ENCODE measurements at regions not wholly inside any gene's neighbourhood (a gene's known extent, or its start where the extent isn't known, plus 50 kb on each side); places are given as distances from the start of the nearest gene placed in this dataset.
"Not testable (repeated sequence)": the region's sequence is repeated elsewhere in the genome, so short reads cannot be mapped to it uniquely, and the experiment has no call there.

DNA sequence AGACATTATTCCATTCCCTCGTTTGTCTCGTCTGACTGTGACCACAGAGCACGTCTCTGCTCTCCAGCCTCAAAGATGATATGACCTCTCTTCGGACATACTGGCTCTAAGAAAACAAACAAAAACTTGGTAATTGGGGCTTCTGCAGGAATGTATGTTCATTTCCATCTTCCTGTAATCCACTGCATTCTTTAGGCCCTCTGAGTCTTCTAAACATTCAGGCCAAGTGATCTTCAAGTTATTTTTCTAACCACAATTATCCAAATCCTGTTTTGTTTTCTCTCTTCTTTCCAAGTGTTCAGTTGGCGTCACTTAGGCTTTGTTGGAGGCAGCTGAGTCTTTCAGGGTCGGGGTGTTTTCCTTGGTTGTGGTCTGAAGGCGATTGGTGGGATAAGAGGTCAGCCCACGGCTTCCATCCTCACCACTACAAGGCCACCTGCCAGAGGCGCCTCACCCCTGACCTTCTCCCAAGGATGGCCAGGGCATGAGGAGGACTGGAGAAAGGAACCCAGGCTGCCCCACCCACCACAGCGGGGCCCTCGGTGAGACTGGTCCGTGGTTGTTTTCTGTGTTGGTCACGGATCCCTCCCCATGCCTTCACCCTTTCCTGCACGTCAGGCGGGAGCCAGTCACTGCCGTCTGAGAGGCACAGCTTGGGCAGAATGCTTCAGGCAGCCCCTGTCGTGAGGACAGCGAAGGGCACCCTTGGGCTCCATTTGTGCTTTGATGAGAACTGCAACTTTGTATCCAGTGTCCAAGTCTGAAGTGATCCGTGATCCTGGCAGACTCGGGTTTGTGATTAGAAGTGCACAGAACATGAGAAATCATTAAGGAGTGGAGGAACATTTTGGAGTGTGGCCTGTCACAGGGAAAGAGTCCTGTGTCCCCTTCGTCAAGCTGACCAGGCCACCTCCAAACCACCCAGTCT lies 88.6 kb upstream of the FHL2 start:
- H3K27me3 ChIP-seq = no peaks in the 10 kb centered on the region
- H3K27ac ChIP-seq = no peak overlapping the region
- no peak for DNase-seq (ENCODE audit: low spot score in 2 of 2)
- H3K4me1 ChIP-seq = no peaks in the 10 kb centered on the region
- no peak overlapping the region for H3K4me3 ChIP-seq
- intact Hi-C loops (cut with DNase I) = no loop called here
- H3K36me3 ChIP-seq = no peaks in the 10 kb centered on the region
- no peak for TF ChIP-seq CTCF (IDR thresholded peaks at IDR 0.05)
- peaks cover 0 to under 1% of the 10 kb centered on the region in 2 donors for H3K9me3 ChIP-seq

GRCh38 chr2:105486762-105487141 lies 87.9 kb upstream of the FHL2 start:
- intact Hi-C loops (cut with DNase I) = no loop called here

GRCh38 chr2:105478670-105479069 lies 79.8 kb upstream of the FHL2 start:
- Histone ChIP-seq H3K9me3 (no peaks in the 10 kb centered on the region), H3K4me3 (no peak overlapping the region), H3K4me1 (peaks cover 0 to under 1% of the 10 kb centered on the region in 2 donors), H3K27me3 (no peaks in the 10 kb centered on the region), H3K27ac (no peak overlapping the region), H3K36me3 (no peaks in the 10 kb centered on the region)
- TF ChIP-seq CTCF (IDR thresholded peaks at IDR 0.05) = no peak
- intact Hi-C loops (cut with DNase I) = no loop called here
- no peak for DNase-seq (ENCODE audit: low spot score in 2 of 2)

More at GRCh38 chr2:105486762-105487141, 87.9 kb upstream of the FHL2 start:
- Histone ChIP-seq H3K4me3 (no peak overlapping the region), H3K27me3 (no peaks in the 10 kb centered on the region), H3K9me3 (no peaks in the 10 kb centered on the region), H3K4me1 (no peaks in the 10 kb centered on the region), H3K36me3 (no peaks in the 10 kb centered on the region), H3K27ac (no peak overlapping the region)
- DNase-seq (ENCODE audit: low spot score in 2 of 2) = no peak
- no peak for TF ChIP-seq CTCF (IDR thresholded peaks at IDR 0.05)

DNA sequence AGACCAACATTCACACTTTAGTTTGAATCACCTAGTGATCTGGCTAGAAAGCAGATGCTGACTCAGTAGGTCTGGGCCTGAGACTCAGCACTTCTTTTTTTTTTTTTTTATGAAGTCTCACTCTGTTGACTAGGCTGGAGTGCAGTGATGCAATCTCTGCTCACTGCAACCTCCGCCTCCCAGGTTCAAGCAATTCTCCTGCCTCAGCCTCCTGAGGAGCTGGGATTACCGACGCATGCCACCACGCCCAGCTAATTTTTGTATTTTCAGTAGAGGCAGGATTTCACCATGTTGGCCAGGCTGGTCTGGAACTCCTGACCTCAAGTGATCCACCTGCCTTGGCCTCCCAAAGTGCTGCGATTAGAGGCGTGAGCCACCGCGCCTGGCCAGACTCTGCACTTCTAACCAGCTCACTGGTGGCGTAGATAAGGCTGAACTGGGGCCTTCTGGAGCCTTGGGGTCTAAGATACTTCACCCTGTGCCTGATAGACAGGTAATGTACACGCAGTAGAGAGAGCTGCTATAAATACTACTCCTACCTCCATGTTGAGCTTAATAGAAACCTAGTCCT lies 78.3 kb upstream of the FHL2 start:
- DNase-seq (ENCODE audit: low spot score in 2 of 2); intact Hi-C loops (cut with DNase I); H3K4me3 ChIP-seq; H3K4me1 ChIP-seq; H3K36me3 ChIP-seq; H3K27me3 ChIP-seq; H3K9me3 ChIP-seq; H3K27ac ChIP-seq: not testable (repeated sequence)

- intact Hi-C loops (cut with DNase I) = no loop called here
- DNase-seq (ENCODE audit: low spot score in 2 of 2) = no peak
- Histone ChIP-seq H3K27ac (no peak overlapping the region), H3K27me3 (no peaks in the 10 kb centered on the region), H3K4me3 (no peak overlapping the region), H3K4me1 (peaks cover 0 to 3% of the 10 kb centered on the region in 2 donors), H3K9me3 (no peaks in the 10 kb centered on the region), H3K36me3 (no peaks in the 10 kb centered on the region)
- TF ChIP-seq CTCF (IDR thresholded peaks at IDR 0.05) = no peak
These were observed 74.2 kb upstream of the FHL2 start for GRCh38 chr2:105473011-105473410.

DNA sequence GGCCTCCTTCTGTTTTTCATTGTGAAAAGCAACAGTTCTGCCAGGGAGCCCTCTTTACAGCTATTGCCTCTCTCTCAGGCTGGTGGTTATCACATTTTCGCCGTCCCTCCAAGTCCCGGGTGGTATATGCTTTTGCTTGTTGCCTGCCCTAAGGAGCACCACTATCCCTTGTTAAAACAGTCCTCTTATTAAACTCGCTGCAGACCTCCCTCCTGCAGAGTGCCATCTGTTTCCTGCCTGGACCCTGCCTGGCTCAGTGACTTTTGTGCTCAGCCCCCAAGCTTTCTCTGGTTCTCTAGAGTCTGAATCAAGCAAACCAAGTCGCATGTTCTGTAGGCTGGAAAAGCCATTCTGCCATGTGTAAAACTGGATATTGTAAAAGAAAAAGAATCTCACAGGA lies 72.1 kb upstream of the FHL2 start:
- H3K27ac ChIP-seq = no peak overlapping the region
- H3K9me3 ChIP-seq = no peaks in the 10 kb centered on the region
- no peak for DNase-seq (ENCODE audit: low spot score in 2 of 2)
- TF ChIP-seq CTCF (IDR thresholded peaks at IDR 0.05) = no peak
- no peaks in the 10 kb centered on the region for H3K36me3 ChIP-seq
- intact Hi-C loops (cut with DNase I) = no loop called here
- no peaks in the 10 kb centered on the region for H3K27me3 ChIP-seq
- H3K4me3 ChIP-seq = no peak overlapping the region
- peaks cover 0 to 3% of the 10 kb centered on the region in 2 donors for H3K4me1 ChIP-seq

Data from ascending aorta (tissue), 2 donors.